ENCODE measurements at regions not wholly inside any gene's neighbourhood (a gene's known extent, or its start where the extent isn't known, plus 50 kb on each side); places are given as distances from the start of the nearest gene placed in this dataset.

DNA sequence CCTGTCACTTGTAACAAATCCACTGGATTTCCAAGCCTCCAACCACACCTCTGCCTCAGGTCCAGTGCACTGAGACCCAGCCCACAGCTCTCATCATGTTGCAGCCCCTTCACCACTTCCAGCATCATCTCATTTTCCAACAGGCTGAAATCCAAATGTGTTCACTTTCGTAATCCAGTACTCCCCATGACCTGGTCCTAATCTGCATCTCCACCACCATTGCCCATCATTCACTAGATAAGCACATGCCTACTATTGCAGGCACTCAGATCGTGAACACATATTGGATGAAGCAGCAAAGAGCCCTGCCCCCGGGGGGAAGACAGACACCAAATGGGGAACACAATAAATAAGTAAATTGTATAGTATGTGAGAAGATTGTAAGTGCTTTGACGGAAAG lies 76.1 kb upstream of the INSIG1 start:
- TF ChIP-seq, protein P1, sequence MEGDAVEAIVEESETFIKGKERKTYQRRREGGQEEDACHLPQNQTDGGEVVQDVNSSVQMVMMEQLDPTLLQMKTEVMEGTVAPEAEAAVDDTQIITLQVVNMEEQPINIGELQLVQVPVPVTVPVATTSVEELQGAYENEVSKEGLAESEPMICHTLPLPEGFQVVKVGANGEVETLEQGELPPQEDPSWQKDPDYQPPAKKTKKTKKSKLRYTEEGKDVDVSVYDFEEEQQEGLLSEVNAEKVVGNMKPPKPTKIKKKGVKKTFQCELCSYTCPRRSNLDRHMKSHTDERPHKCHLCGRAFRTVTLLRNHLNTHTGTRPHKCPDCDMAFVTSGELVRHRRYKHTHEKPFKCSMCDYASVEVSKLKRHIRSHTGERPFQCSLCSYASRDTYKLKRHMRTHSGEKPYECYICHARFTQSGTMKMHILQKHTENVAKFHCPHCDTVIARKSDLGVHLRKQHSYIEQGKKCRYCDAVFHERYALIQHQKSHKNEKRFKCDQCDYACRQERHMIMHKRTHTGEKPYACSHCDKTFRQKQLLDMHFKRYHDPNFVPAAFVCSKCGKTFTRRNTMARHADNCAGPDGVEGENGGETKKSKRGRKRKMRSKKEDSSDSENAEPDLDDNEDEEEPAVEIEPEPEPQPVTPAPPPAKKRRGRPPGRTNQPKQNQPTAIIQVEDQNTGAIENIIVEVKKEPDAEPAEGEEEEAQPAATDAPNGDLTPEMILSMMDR (IDR thresholded peaks at IDR 0.05; ENCODE audit: borderline replicate concordance, insufficient read depth, low read depth, low read length), result no peak
- no peak overlapping the region for H3K4me3 ChIP-seq (ENCODE audit: low read depth, low read length)

DNA sequence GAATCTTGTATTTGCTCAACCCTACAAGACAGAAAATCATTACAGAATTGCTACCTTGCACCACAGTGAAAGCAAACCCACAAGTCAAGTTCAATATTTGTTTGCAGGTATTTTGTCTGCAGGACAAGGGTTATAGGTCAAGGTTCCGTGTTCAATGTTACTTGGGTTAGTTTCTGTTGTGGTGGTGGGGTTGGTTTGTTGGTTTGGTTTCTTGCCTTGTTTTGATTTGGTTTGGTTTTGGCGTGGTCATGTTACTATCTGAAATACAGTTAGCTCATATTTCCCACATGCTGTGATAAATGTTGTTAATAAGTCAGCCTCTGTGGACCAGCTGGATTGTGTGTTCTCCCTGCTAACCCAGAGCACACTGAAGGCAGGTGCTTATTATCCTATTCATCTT lies 75.6 kb upstream of the INSIG1 start:
- no peak overlapping the region for H3K4me3 ChIP-seq (ENCODE audit: low read depth, low read length)
- TF ChIP-seq, protein P1 (IDR thresholded peaks at IDR 0.05; ENCODE audit: borderline replicate concordance, insufficient read depth, low read depth, low read length), result no peak

DNA sequence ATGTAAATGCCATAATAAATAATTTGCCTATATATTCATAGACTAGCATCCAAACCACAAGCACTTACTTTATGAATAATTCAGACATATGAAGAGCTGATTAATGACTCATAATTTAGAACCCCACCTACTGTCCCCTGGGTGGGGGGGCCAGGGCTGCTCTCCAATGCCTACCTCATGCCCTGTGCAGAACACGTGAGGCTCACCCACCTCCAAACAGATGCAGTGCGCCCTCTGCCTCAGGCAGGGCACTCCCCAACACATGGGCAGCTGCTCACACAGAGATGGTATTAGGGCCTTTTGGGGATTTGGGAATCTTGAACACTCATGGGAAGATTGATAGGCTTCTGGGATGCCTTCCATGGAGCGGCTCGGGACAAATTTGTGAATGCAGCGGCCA lies 75.1 kb upstream of the INSIG1 start:
- no peak overlapping the region for H3K4me3 ChIP-seq (ENCODE audit: low read depth, low read length)
- TF ChIP-seq, protein P1 (IDR thresholded peaks at IDR 0.05; ENCODE audit: borderline replicate concordance, insufficient read depth, low read depth, low read length), result no peak

DNA sequence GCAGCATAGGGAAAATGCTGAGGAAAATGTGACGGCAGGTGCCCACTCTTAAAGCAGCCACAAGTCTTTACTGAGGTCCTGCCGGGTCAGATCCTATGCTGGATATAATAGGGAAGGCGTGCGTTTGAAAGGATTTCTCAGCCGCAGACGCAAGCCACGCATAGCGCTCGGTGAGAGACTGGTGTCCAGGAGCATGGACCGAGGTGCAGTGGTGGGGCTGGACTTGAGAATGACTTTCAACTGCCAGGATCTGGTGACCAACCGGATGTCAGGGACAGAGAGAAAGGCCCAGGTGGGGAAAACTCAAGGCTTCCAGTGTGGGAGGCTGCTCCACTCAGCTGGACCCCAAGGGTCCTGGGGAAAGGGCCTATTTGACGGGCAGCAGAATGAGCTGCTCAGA lies 74.7 kb upstream of the INSIG1 start:
- TF ChIP-seq, protein P1 (IDR thresholded peaks at IDR 0.05; ENCODE audit: borderline replicate concordance, insufficient read depth, low read depth, low read length), result no peak

DNA sequence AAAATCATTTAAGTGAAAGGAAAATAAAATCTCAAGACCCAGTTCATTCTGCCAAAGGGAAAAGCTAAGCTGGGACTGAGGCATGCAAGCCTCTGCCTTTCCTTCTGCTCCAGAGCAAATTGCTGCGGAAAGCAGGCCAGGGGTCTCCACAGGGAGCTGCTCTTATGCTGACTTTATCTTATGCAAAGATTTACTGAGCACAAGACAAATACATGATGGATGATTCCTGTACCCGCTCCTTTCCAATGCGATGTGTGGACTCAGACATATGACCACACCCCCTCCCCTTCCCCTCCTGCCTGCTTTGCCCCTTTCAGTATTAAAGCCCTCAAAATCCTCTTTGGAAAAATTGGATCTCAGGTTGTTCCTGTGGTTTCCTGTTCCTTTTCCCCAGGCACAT lies 74.2 kb upstream of the INSIG1 start:
- TF ChIP-seq, protein P1 (IDR thresholded peaks at IDR 0.05; ENCODE audit: borderline replicate concordance, insufficient read depth, low read depth, low read length), result no peak
- H3K4me3 ChIP-seq (ENCODE audit: low read depth, low read length), result no peak overlapping the region

More for the DNA sequence above, 74.7 kb upstream of the INSIG1 start:
- H3K4me3 ChIP-seq (ENCODE audit: low read depth, low read length), result no peak overlapping the region

DNA sequence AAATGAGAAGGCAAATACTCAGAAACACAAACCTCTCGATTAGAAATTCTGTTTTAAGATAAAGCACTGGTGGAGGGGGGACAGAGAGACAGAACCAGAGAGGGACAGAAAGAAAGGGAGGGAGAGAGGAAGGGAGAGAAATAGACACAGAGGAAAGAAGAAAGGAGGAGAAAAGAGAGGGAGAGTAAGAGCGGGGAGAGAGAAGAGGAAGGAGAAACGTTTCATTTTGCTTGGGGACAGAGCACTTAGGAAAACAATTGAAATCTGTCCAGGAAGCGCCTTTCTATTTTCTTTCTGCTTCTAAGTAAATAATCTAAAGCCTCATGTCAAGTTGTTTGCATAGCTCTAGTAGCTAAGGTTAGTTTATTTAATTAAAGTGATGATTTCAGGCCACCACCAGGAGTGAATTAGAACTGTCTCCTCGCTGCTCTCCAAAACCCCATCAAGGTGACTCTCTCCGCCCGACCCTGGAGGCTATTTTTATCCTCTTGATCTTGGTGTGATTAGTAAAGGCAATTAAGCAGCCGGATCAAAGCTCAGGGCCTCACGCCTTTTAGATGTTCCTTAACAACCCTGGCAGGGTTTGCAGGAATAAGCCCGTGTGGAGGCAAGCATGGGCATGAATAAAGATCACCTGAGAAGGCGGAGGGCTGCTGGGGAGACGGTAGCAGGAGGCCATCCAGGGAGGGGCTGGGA lies 73.4 kb upstream of the INSIG1 start:
- no peak overlapping the region for H3K4me3 ChIP-seq (ENCODE audit: low read depth, low read length)
- TF ChIP-seq, protein P1 (IDR thresholded peaks at IDR 0.05; ENCODE audit: borderline replicate concordance, insufficient read depth, low read depth, low read length), result no peak

DNA sequence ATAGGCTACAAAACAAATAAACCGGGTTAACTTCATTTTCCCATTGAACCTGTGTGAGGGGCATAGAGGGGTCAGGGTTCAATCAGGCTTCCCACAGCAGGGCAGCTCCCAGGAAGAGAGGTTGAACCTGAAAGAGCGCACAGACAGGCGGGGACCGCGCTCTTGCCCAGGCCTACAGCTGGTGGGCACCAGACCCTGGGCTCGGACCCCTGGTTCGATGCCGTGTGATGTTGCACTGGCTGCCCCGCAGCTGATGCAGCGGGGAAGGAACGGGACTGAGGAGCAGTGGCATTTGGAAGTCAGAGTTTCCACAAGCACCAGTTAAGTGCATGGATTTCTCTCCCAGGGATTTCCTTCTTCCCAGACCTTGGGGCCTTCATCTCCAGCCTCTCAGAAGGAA lies 72.6 kb upstream of the INSIG1 start:
- no peak overlapping the region for H3K4me3 ChIP-seq (ENCODE audit: low read depth, low read length)
- TF ChIP-seq, protein P1 (IDR thresholded peaks at IDR 0.05; ENCODE audit: borderline replicate concordance, insufficient read depth, low read depth, low read length), result no peak
